ENCODE measurements at regions not wholly inside any gene's neighbourhood (a gene's known extent, or its start where the extent isn't known, plus 50 kb on each side); places are given as distances from the start of the nearest gene placed in this dataset.

GRCh38 chr22:27561286-27561904 is 240.2 kb downstream of the MN1 start:
- no peak for FAIRE-seq
- TF ChIP-seq CTCF (IDR thresholded peaks at IDR 0.05; ENCODE audit: insufficient read depth, missing control alignments): no peak

DNA sequence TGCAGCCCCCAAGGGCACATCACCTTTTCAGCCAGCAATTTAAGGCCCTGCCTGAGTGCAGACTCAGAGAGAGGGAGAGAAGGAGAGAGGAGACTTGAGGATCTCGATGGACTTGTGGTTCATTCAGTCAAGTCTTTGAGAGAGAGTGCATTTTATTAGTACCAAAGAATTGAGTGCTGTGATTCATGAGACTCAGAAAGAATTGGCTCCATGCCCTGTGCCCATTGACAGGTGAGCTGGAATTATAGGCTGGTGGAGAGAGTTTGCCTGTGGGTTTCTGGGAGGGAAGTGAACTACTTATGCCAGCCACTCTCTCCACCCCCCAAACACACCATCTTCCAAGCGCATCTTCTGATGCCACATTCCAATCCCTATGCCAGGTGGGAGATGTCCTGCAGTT is 236.8 kb downstream of the MN1 start:
- DNase-seq (ENCODE audit: insufficient read length, low spot score) (no peak), FAIRE-seq (no peak)
- TF ChIP-seq CTCF (IDR thresholded peaks at IDR 0.05; ENCODE audit: insufficient read depth, missing control alignments): no peak

More at GRCh38 chr22:27561286-27561904, 240.2 kb downstream of the MN1 start:
- DNase-seq (ENCODE audit: insufficient read length, low spot score): no peak

- FAIRE-seq: no peak
- no peak for DNase-seq (ENCODE audit: insufficient read length, low spot score)
- TF ChIP-seq CTCF (IDR thresholded peaks at IDR 0.05; ENCODE audit: insufficient read depth, missing control alignments): no peak
Observed at GRCh38 chr22:27566602-27567001, 235.0 kb downstream of the MN1 start.

DNA sequence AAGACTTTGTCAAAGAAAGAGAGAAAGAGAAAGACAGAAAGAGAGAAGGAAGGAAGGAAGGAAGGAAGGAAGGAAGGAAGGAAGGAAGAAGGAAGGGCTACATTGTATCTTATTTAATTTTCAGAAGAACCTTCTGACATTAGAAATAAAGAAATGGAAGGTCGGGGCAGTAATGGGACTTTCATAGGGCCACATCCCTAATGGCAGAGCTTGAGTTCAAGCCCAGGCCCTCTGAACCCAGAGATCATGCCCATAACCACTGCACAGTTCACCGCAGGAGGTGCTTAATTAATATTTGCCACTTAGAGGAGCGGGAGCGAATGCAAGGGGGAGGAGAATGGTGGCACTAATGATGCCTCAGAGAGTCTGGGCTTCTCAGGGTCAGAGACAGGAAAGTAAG is 233.3 kb downstream of the MN1 start:
- TF ChIP-seq CTCF (IDR thresholded peaks at IDR 0.05; ENCODE audit: insufficient read depth, missing control alignments): no peak
- FAIRE-seq (no peak), DNase-seq (ENCODE audit: insufficient read length, low spot score) (no peak)

DNA sequence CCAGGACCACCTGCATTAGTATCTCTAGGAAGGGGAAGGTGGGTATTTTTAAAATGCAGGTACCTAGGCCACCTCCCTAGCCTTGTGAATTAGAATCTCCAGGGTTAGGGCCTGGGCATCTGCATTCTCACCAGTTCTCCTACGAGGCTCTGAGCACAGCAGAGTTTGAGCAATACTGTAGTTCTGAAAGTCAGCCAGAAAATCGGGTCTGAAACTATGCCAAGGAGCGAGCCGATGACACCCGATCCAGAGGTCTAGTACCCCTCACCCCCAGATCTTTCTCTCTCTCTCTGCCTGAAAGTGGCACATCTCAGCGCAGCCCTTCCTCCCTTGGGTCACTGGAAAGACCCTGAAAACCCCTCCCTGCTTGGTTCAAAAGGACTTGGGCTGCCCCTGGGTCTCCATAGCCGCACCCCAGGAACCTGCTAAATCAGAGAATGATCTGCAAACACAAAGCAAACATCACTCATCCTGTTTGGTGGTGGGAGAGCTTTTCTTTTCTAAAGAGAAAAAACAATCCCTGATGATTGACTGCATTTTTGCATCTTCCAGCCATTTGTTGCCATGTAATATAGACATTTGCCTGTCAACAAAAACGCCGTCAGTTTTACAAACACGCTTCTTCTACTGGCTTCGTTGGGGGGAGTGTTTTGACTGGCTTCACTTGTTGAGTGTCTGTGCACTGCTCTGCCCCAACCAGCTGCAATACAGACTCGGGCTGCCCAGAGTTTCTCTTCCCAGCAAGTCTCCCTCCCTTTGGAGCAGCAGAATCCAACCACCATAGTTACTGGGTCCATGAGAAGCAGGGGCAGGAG is 229.9 kb downstream of the MN1 start:
- TF ChIP-seq CTCF (IDR thresholded peaks at IDR 0.05; ENCODE audit: insufficient read depth, missing control alignments): no peak
- DNase-seq (ENCODE audit: insufficient read length, low spot score): no peak
- FAIRE-seq: no peak

- TF ChIP-seq CTCF (IDR thresholded peaks at IDR 0.05; ENCODE audit: insufficient read depth, missing control alignments): no peak
- DNase-seq (ENCODE audit: insufficient read length, low spot score) (no peak), FAIRE-seq (no peak)
Observed at GRCh38 chr22:27572278-27572666, 229.3 kb downstream of the MN1 start.

All from D721Med (cell line).